Islet precursor cell (in vitro differentiated cells): ENCODE measurements at regions not wholly inside any gene's neighbourhood (a gene's known extent, or its start where the extent isn't known, plus 50 kb on each side); places are given as distances from the start of the nearest gene placed in this dataset.
"Not testable (repeated sequence)": the region's sequence is repeated elsewhere in the genome, so short reads cannot be mapped to it uniquely, and the experiment has no call there.

Source experiments
- DNase-seq: peaks from one replicate; pipeline ENCODE4 v3.0.0-alpha.2; 2018

DNA sequence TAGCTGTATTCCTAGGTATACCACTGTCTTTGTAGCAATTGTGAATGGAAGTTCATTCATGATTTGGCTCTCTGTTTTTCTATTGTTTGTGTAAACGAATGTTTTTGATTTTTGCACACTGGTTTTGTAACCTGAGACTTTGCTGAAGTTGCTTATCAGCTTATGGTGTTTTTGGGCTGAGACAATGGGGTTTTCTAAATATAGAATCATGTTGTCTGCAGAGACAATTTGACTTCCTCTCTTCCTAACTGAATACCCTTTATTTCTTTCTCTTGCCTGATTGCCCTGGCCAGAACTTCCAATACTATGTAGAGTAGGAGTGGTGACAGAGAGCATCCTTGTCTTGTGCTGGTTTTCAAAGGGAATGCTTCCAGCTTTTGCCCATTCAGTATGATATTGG lies 761.6 kb upstream of the NCAM2 start:
- not testable (repeated sequence) for DNase-seq

DNA sequence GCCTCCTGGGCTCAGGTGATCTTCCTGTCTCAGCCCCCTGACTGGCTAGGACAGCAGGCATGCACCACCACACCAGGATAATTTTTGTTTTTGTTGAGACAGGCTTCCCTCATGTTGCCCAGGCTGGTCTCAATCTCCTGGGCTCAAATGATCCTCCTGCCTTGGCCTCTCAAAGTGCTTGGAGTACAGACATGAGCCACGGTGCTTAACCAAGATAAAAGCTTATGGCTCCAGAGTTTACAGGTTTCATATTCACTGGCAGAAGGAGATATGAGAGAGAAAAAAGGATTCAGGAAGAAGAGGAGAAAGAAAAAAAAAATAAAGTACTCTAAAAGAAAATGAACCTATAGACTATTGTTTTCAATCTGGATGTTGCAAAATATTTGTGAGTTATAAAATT lies 748.8 kb upstream of the NCAM2 start:
- DNase-seq, result no peak

DNA sequence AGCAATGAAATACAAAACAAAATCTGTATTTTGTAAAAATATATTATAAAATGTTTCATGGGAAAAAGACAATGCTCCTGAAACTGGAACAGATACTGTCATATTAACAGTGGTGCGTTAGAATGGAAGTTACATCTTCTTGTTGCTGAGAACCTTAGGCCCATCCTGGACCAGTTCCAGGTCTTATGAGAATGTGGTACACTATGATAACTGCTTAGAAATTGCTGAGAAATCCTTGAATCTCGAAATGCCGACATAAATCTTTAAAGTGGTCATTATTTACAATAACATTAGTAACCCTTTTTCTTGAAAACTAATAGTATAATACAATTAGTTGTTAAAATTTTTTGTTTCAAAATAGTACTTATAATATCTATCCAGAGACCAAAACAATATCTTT lies 747.9 kb upstream of the NCAM2 start:
- DNase-seq, result no peak

DNA sequence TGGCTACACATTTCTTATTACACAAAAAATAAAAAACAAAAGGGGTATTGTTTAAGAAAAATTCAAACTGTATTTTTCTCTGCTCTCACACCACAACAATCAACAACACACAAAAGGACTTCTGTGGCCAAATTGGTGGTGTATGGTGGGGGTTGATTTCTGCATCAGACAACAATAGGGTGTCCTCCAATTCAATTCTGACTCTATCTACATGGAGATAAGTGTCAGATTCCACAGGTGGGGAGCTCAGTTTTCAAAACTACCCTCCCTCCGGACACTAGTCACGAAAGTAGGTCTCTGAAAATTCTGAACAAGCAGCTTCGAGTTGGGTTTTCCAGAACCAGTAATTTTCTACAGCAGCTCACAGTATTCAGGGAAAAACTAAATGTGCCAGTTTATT lies 744.9 kb upstream of the NCAM2 start:
- DNase-seq, result no peak

DNA sequence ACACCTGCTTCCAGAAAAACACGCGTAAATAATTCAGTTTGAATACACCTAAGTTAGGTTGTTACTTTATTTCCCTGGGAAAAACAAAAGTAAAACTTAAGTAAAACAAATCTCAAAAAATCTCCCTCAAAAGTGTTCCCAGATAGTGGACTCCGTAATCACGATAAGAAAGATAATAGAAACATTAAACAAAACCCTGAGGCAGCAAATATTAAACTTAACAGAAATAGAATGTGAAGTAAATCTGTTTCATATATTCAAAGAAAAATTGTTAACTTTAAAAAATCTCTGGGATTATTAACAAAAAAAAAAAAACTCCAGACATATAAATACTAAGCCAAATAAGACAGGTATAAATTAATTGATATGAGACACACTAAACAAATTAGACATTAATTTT lies 743.2 kb upstream of the NCAM2 start:
- DNase-seq, result no peak

DNA sequence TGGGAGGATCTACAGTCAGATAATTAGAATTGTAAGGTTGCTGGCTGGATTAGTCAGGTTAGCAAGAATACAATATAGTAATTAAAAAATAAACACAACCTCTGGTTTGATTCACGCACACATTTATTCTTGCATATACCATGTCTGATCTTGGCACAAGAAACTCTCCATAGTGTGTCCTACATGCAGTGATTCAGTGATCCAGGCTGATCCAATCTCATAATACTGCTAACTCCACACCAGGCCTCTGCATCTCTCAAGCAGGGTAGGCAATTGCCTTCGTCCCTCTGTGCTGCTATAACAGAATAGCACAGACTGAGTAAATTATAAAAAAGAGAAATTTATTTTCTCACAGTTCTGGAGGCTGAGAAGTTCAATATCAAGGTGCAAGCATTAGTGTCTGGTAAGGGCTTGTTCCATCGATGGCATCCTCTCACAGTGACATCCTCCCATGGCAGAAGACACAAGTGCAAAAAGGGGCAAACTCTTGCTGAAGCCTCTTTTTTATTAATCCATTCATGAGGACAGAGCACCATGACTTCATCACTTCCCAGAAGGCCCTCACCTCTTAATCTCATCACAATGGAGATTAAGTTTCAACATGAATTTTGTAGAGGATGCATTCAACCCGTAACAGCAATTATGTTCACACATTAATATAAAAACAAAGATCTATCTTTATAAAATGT lies 741.0 kb upstream of the NCAM2 start:
- DNase-seq, result no peak

DNA sequence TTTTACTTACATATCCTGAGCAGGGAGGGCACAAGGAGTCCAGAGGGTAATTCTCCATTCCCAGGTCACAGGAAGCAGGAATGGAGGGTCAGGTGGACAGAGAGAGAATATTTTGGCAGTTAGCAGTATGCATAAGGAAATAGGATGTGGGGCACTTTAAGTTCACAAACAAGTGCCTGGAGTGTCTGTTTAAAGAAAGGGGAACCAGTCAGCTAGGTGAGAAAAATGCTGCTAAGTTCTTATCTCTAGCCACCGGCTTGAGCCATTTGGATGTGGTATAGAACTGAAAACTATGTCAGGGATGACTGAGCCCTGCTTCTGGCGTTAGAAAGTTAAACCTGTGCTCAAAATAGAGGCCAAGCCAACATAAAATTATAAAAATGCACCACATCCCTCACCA lies 739.7 kb upstream of the NCAM2 start:
- no peak for DNase-seq

DNA sequence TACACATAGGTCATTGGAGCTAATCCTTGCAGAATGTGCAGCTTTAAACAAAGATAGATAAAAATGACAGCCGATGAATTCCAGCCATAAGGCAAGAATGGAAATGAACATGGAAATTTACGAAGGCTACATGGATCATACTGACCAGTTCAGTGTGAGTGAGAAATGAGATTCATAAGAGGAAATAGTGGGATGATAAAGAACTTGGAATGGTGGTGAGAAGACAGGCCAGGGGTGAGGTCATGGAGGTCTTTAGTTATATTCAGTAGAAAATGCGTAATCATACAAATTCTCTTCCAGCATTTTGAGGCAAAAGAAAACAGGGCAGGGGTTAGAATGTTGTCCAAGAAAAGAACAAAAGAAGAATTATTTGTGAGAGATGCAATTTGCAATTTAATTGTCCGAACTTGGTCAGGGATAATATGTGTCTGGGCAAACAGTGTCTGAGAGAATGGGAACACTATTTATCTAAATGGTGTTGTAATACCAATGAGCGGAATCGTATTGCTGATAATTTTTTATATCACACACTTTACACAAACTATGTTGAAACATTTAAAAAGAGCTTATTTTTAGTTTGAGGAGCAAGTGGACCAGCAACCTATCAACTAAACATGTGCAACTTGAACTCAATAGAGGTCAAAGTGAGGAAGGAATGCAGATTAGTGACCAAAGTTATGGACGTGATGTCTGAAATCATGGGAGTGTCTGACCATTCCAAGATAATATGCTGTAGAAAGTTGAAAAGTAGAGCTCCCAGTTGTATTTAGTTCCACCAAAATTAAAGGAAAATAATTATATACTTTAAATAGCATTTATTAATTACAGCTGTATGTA lies 739.0 kb upstream of the NCAM2 start:
- DNase-seq, result no peak

DNA sequence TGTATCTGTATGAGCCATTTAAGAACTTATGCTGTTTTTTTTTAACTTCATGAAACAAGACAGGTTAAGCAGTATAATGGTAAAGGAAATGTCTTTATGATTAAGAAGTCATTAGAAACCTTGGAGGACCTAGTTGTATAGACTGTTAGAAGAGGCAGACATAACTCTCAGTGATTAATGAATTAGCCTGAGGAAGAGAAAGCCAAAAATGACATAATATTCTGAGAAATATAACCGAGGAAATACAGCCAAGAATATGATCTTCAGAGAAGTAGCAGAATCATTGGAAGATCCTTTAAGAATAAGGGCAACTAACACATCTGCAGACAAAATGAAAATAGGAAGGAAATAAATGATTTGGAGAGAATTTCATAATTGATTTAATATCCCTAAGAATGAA lies 738.1 kb upstream of the NCAM2 start:
- no peak for DNase-seq

DNA sequence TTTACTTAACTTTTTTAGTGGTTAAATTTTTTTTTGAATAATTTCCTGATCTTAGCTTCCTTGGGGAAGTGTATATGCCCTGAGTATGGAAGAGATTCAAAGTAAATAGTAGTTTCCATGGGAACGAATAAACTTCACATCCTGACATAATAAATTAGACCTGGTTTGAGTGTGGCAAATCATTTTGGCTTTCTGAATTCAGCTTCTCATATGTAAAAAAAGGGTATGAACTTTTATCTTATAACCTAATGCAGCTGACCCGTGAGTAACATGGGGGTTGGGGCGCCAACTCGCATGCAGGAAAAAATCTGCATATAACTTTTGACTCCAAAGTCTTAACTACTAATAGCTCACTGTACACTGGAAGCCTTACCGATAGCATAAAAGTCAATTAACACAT lies 736.8 kb upstream of the NCAM2 start:
- DNase-seq, result no peak

DNA sequence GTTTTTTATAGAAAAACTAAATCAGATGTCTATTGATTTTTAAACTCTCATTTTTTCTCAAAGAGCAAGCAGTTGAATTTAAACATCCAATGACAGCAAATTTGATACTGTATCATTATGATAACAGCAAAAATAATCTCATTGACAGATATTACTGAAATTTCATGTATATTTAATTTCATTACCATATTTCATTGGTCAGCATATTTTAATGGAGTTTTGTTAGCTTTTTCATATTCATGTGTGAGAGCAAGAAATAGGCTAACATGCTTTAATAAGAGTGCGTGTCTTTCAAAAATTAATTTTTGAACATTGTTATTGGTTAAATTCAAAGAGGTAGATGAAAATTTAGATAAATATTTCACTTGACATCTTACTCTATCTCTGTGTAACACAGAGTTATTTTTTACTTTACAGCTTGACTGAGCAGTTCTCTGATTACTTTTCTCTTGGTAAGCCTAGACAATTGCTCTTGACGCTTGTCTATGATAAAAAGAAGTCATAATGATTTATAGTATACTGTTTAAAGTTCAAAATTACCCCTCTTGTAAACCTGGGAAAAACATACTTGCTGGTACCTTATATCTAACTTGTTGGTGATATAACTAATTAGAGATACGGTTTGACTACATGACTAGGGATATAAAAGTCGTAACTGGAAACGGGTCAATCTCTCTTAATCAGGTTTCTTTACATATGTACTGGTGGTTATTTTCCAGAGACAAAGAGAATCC lies 732.3 kb upstream of the NCAM2 start:
- DNase-seq, result no peak

DNA sequence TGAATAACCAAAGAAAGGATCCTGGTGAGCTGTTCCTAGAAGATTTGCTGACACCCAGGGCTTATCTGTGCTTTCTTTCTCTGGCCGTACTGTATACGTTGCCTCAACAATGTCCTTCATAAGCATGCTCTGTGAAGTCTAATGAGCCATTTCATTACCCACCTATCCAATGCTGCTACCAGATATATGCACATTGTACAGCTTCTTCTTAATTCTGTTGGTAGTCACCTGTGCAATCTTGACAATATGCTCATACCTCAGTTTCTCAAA lies 731.8 kb upstream of the NCAM2 start:
- DNase-seq, result no peak

DNA sequence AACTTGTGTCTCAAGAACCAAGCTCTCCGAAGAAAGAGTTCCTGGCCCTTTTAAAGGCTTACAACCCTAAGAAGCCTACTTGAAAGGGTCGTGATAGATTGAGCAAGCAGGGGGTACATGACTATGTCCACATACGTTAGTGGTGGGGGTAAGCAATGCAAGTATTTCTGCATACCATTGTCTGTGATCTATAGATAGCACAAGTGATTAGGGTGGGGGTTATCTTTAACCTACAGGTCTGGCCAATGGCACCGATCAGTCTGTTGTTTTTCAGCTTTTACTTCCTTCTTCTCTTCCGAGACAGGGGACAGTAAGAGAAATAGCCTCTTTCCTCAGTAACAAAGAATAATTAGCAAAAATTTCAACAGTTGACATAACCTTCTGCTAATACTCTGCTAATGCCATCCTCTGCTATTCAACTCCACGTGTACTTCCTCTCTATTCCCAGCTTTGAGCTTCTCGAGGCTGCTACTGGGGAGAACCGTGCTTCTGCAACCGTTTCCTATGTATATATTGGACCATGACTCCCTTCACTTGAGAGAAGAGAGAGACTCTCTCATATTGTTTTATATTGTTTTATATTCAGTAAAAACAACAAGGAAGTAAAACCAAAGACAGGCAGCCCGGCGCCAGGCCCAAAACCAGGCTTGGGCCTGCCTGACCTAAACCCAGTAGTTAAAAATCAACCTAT lies 727.7 kb upstream of the NCAM2 start:
- DNase-seq, result no peak

DNA sequence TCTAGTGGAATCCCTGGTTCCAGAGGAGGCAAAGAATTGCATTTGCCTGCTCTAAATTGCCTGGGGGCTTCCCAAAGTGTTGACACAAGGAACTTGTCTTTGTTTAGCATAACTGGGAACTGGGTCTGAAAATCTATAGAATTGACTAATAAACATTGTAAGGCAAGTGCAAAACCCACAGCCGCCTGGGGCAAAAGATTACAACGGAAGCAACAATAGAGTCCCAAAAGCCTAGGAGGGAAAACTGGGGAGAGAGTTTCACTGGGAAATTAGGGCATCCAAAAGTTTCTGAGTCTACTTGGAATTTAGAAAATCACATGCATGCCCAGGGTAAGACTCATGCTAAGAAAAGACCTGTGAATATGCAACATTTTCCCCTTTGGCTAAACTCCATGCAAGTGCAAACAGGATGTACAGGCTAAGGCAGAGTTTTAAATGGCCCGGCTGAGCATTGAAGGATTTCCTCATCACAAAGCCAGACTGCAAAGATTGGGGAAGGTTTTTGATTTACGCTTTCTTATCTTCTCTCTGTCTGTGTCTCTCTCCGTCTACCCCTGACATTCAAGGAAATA lies 725.3 kb upstream of the NCAM2 start:
- DNase-seq, result peak; percentile 85

DNA sequence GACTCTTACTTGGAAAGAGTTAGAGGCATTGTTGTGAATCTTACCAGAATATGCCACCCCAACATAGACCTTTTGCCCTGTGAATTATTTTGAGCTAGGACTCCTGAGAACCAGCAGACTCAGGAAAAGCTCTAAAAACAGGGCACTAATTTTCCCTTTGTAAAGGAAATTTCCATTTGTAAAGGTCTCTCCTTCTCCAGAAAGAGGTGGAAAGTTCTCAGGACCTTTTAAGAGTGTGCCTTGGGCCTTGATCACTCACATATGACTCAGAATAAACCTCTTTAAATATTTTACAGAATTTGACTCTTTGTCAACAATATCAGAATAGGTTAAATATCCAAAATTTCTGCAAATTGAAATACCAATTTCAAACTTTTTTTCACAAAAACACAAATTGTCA lies 721.8 kb upstream of the NCAM2 start:
- DNase-seq, result no peak

DNA sequence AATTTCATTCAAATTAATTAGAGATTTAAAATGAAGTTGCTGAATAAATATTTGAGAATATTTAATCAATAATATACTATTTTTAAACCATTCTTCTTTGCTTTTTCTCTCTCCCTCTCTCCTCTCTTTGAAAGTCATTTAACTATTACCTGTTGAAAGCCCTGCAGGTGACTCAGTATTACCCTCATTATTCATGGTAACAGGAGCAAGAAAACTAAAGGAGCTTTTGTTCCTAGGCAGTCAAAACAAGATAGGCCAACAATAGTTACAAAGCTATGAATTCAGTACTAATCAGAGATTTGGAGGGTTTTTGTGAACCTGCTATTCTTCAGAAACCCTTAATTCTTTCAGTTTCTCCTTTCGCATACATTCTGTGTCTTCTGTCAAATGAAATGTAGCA lies 721.3 kb upstream of the NCAM2 start:
- no peak for DNase-seq

DNA sequence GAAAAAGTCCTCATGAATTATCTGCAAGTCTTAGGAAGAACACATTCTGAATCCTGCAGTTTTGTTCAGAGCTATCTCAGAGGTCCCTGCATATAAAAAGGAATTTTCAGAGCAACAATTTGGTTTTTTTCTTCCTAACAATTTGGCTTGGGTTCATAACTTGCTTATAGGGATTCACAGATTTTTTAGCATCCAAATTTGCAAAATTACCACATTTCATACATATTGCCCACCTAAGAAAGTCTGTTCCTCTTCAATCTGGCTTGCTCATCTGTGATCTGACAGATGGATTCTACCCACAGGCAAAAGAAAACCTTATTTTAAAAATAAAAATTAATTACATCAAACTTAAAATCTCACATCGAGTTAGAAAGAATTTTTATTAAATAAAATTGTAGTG lies 714.4 kb upstream of the NCAM2 start:
- no peak for DNase-seq

DNA sequence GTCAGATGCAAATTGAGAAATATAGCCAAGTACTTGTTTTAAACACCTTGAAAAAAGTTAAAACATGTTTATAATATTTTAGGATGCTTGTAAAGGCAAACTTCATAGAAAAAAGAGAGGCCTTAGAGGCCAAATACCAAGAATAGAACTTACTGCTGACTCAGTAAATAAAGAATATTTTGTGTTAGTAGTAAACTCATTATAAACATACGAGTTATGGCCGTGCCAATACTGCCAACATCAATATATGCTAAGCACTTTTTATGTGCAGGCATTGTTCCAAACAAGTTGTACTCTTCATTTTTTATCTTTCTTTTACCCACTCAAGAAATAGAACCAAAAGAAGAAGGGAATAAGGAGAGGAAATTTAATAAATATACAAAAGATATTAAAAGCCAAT lies 705.9 kb upstream of the NCAM2 start:
- no peak for DNase-seq

DNA sequence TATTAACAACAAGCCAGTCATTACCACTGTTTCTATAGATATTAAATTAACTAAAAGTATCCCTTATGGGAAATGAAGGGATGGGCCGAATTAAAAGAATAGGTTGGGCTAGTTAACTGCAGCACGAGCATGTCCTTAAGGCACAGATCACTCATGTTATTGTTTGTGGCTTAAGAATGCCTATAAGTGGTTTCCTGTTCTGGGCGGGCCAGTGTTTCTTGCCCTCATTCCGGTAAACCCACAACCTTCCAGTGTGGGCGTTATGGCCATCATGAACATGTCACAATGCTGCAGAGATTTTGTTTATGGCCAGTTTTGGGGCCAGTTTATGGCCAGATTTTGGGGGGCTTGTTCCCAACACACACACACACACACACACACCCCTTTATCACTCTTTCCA lies 705.4 kb upstream of the NCAM2 start:
- peak; percentile 52 for DNase-seq

DNA sequence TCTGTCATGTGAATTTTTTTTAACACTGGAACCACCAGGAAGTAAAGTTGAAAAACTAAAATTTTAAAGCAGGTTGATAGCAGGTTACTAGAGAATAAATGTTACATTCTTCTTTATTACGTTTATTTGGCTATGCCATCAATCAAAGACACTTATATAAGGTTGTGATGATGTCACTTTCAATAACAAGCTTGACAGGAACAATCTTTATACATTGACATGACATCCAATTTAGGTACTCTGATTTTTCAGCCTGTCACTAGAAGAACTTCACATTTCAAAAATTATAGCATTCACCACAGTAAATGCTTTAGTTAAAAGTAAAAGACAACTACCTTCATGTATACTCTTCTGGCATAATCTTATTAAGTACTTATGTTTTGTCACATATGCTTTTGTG lies 696.8 kb upstream of the NCAM2 start:
- DNase-seq, result no peak

DNA sequence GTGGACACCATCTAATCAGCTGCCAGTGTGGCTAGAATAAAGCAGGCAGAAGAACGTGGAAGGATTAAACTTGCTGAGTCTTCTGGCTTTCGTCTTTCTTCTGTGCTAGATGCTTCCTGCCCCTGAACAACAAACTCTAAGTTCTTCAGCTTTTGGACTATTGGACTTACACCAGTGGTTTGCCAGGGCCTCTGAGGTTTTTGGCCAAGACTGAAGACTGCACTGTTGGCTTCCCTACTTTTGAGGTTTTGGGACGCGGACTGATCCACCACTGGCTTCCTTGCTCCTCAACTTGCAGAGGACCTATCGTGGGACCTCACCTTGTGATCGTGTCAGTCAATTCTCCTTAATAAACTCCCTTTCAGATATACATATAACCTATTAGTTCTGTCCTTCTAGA lies 696.1 kb upstream of the NCAM2 start:
- no peak for DNase-seq

DNA sequence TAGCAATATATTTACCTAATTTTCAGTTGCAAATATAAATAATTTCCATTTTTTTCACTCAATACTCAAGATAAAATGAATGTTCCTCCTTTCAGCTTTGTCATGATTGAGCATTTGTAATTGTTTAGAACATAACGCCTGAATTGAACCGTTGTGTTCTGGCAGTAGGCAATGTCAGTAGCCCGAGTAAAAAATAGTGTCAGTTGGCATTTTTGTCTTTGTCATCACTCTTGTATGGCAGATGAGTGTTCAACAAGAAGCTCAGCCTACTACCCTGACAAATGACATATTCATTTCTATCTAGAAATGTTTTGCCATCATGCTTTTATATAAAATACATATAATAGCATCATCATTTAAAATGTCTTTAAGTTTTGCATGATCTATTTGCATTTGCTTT lies 691.4 kb upstream of the NCAM2 start:
- no peak for DNase-seq

DNA sequence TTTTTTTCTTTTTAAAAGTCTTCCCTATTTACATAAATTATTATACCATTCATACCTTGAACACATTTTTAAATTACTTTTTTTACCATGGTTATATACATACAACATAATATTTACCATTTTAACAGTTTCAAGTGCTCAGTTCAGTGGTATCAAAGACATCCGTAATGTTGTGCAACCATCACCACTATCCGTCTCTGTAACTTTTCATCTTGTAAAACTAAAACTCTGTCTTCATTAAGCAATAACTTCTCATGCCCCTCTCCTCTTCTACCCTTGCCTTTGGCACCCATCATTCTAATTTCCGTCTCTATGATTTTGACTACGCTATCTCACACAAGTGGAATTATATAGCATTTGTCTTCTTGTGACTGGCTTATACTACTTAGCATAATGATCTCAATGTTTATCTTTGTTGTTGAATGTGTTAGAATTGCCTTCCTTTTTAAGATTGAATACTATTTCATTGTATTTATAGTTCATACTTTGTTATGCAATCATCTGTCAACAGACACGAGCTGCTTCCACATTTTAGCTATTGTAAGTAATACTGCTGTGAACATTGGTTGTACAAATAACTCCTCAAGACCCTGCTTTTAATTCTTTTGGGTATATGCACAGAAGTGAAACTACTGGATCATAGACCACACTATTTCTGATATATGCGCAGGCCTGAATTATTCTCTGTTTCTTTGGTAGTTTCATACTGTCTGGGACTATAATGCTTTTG lies 689.5 kb upstream of the NCAM2 start:
- no peak for DNase-seq
